Nephron (organoid): ENCODE measurements at regions not wholly inside any gene's neighbourhood (a gene's known extent, or its start where the extent isn't known, plus 50 kb on each side); places are given as distances from the start of the nearest gene placed in this dataset.

Source experiments
- H3K27ac Mint-ChIP-seq, 3 experiments: 2 replicates each; pipeline ENCODE4 v1.8.0; 2020; ENCODE audit warnings: mixed read lengths in 3 of 3, mild to moderate bottlenecking in 2 of 3, moderate library complexity in 1 of 3
- H3K27me3 Mint-ChIP-seq: 2 replicates; pipeline ENCODE4 v1.8.0; 2021; ENCODE audit warnings: low read depth, mild to moderate bottlenecking, moderate library complexity, mixed read lengths
- H3K36me3 Mint-ChIP-seq: 2 replicates; pipeline ENCODE4 v1.8.0; 2020; ENCODE audit warnings: low read depth, mixed read lengths
- H3K4me1 Mint-ChIP-seq: 2 replicates; pipeline ENCODE4 v1.8.0; 2020; ENCODE audit warnings: mixed read lengths
- H3K4me3 Mint-ChIP-seq, 3 experiments: 2 replicates each; pipeline ENCODE4 v1.8.0; 2020; ENCODE audit warnings: mild to moderate bottlenecking in 3 of 3, mixed read lengths in 3 of 3, moderate library complexity in 2 of 3
- H3K9me3 Mint-ChIP-seq: 2 replicates; pipeline ENCODE4 v1.8.0; 2020; ENCODE audit warnings: mixed read lengths
- TF ChIP-seq, protein P1 (sequence below), 3 experiments: fragments of 200-600 bp; sonication (generic); IDR thresholded peaks; one replicate each; pipeline ENCODE4 v1.5.0; 2021; ENCODE audit warnings: antibody characterized with exemption in 3 of 3; ENCODE audit not compliant: unreplicated experiment in 3 of 3

DNA sequence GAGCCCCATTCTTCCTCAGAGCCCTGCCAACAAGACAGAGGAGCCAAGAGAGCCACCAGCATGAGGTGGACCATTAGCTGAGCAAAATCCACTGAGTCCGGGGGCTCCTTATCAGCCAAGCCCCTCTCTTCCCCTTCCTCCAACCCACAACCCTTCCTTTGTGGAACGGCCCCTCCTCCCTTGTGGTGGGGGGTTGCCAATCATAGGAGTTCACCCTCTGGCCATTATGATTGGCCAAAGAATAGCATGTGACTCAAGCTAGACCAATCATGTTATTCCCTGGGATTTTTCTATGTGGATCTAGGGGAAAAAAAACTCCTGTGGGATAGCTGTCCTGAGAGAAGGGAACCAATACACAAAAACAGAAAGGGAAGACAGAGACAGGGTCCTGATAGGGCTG lies 120.5 kb downstream of the C16orf95 start:
- TF ChIP-seq, protein P1, sequence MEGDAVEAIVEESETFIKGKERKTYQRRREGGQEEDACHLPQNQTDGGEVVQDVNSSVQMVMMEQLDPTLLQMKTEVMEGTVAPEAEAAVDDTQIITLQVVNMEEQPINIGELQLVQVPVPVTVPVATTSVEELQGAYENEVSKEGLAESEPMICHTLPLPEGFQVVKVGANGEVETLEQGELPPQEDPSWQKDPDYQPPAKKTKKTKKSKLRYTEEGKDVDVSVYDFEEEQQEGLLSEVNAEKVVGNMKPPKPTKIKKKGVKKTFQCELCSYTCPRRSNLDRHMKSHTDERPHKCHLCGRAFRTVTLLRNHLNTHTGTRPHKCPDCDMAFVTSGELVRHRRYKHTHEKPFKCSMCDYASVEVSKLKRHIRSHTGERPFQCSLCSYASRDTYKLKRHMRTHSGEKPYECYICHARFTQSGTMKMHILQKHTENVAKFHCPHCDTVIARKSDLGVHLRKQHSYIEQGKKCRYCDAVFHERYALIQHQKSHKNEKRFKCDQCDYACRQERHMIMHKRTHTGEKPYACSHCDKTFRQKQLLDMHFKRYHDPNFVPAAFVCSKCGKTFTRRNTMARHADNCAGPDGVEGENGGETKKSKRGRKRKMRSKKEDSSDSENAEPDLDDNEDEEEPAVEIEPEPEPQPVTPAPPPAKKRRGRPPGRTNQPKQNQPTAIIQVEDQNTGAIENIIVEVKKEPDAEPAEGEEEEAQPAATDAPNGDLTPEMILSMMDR (IDR thresholded peaks at IDR 0.05; ENCODE audit: unreplicated experiment in 3 of 3): no peak
- no peak overlapping the region for H3K4me3 Mint-ChIP-seq
- peaks cover 43% of the 10 kb centered on the region for H3K27me3 Mint-ChIP-seq
- no peaks in the 10 kb centered on the region for H3K36me3 Mint-ChIP-seq
- H3K27ac Mint-ChIP-seq: no peak overlapping the region
- H3K4me1 Mint-ChIP-seq: peaks cover 21% of the 10 kb centered on the region
- peaks cover 2% of the 10 kb centered on the region for H3K9me3 Mint-ChIP-seq

GRCh38 chr16:87198328-87198832 lies 118.8 kb downstream of the C16orf95 start:
- peaks cover 19% of the 10 kb centered on the region for H3K4me1 Mint-ChIP-seq
- peaks cover 51% of the 10 kb centered on the region for H3K27me3 Mint-ChIP-seq
- no peaks in the 10 kb centered on the region for H3K36me3 Mint-ChIP-seq
- peak overlapping the region in 2 of 3 experiments; percentile 29 to 45 for H3K27ac Mint-ChIP-seq
- no peak overlapping the region for H3K4me3 Mint-ChIP-seq
- peaks cover 2% of the 10 kb centered on the region for H3K9me3 Mint-ChIP-seq
- TF ChIP-seq, protein P1 (IDR thresholded peaks at IDR 0.05; ENCODE audit: unreplicated experiment in 3 of 3): no peak

DNA sequence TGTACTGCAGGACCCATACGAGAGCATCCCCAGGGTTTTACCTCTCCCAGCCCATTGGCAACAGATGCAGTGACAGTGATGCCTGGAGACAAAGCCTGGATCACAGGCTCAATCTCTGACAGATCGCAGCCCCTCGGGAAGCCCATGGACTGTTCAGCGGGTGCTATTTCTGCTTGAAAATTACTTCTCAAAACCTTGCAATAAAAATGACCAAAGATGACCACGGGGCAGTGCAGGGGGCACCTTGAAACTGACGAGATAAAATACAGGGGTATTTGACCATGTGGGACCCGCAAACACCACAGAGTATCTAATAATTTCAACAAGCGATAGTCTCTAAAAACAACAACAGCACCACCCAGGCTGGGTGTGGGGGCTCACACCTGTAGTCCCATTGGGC lies 118.3 kb downstream of the C16orf95 start:
- no peak overlapping the region for H3K4me3 Mint-ChIP-seq
- no peaks in the 10 kb centered on the region for H3K36me3 Mint-ChIP-seq

GRCh38 chr16:87199379-87199778 lies 117.8 kb downstream of the C16orf95 start:
- Mint-ChIP-seq H3K4me3 (no peak overlapping the region), H3K36me3 (no peaks in the 10 kb centered on the region)

More for the DNA sequence above, 118.3 kb downstream of the C16orf95 start:
- Mint-ChIP-seq H3K27ac (no peak overlapping the region), H3K4me1 (peaks cover 16% of the 10 kb centered on the region), H3K9me3 (no peaks in the 10 kb centered on the region), H3K27me3 (peaks cover 54% of the 10 kb centered on the region)
- TF ChIP-seq, protein P1 (IDR thresholded peaks at IDR 0.05; ENCODE audit: unreplicated experiment in 3 of 3): no peak

DNA sequence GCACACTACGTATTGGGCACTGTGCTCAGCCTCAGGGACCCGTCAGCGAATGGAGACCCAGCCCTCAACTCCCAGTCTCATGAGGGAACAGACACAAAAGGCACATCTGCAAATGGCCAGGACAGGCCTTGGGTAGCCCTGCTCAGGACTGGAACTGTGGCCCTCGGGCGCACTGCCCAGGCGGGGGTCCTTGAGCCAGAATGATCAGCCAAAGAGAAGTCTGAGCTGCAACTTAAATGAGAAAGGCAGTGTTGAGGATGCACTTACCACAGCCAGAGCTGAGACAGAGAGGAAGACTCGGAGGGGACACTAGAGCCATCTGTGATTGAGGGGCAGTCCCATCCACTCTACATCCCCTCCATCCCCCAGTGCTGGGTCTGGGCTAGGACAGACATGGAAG lies 117.3 kb downstream of the C16orf95 start:
- H3K9me3 Mint-ChIP-seq: no peaks in the 10 kb centered on the region
- no peaks in the 10 kb centered on the region for H3K36me3 Mint-ChIP-seq
- TF ChIP-seq, protein P1 (IDR thresholded peaks at IDR 0.05; ENCODE audit: unreplicated experiment in 3 of 3): no peak
- peak overlapping the region in 1 of 3 experiments; percentile 2 for H3K27ac Mint-ChIP-seq
- peaks cover 55% of the 10 kb centered on the region for H3K27me3 Mint-ChIP-seq
- no peak overlapping the region for H3K4me3 Mint-ChIP-seq
- peaks cover 16% of the 10 kb centered on the region for H3K4me1 Mint-ChIP-seq

More at GRCh38 chr16:87199379-87199778, 117.8 kb downstream of the C16orf95 start:
- H3K27ac Mint-ChIP-seq: peak overlapping the region in 1 of 3 experiments; percentile 2
- peaks cover 58% of the 10 kb centered on the region for H3K27me3 Mint-ChIP-seq
- TF ChIP-seq, protein P1 (IDR thresholded peaks at IDR 0.05; ENCODE audit: unreplicated experiment in 3 of 3): no peak
- no peaks in the 10 kb centered on the region for H3K9me3 Mint-ChIP-seq
- peaks cover 16% of the 10 kb centered on the region for H3K4me1 Mint-ChIP-seq

GRCh38 chr16:87200637-87201036 lies 116.6 kb downstream of the C16orf95 start:
- no peak overlapping the region for H3K4me3 Mint-ChIP-seq
- TF ChIP-seq, protein P1 (IDR thresholded peaks at IDR 0.05; ENCODE audit: unreplicated experiment in 3 of 3): no peak
- peaks cover 51% of the 10 kb centered on the region for H3K27me3 Mint-ChIP-seq
- no peak overlapping the region for H3K27ac Mint-ChIP-seq
- peaks cover 16% of the 10 kb centered on the region for H3K4me1 Mint-ChIP-seq
- no peaks in the 10 kb centered on the region for H3K9me3 Mint-ChIP-seq
- no peaks in the 10 kb centered on the region for H3K36me3 Mint-ChIP-seq
